ENCODE measurements at regions not wholly inside any gene's neighbourhood (a gene's known extent, or its start where the extent isn't known, plus 50 kb on each side); places are given as distances from the start of the nearest gene placed in this dataset.
A peak's percentile ranks its signal among the peaks of the same experiment; 100 is the strongest.

- no peak for DNase-seq (ENCODE audit: low read depth, low spot score)
Observed at GRCh38 chr9:18228101-18228500, 245.9 kb upstream of the ADAMTSL1 start.

- DNase-seq (ENCODE audit: low read depth, low spot score), result no peak
Observed at GRCh38 chr9:18229992-18230676, 243.8 kb upstream of the ADAMTSL1 start.

- no peak for DNase-seq (ENCODE audit: low read depth, low spot score)
Observed at GRCh38 chr9:18233311-18233710, 240.6 kb upstream of the ADAMTSL1 start.

DNA sequence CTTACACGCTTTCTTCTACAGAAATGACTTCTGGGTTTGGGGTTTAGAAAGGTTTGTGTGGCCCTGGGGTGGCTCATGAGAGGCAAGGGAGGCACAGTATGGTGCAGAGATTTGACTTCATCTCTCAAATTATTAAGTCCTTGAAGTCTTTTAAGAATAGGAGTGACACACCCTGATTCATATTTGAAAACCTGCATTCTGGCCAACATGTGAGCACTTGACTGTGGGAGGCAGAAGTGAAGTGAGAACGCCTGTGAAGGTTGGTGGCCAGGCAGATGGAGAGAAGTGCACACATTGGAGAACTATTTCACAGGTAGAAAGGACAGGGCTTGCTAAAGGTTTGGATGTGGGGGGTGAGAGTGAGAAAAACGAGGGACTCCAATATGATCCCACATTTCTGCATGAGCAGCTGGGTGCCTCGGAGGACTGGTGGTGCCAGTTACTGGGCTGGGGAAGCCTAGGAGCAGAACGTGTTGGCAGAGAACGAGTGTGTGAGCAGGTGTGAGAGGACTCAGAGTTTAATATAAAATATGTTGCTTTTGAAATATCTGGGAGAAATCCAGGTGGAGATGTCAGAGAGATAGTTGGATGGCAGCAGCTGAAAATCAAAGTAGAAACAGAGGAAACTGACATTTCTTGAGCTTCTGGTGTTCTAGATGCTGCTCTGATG is 240.0 kb upstream of the ADAMTSL1 start:
- DNase-seq (ENCODE audit: low read depth, low spot score), result no peak

DNA sequence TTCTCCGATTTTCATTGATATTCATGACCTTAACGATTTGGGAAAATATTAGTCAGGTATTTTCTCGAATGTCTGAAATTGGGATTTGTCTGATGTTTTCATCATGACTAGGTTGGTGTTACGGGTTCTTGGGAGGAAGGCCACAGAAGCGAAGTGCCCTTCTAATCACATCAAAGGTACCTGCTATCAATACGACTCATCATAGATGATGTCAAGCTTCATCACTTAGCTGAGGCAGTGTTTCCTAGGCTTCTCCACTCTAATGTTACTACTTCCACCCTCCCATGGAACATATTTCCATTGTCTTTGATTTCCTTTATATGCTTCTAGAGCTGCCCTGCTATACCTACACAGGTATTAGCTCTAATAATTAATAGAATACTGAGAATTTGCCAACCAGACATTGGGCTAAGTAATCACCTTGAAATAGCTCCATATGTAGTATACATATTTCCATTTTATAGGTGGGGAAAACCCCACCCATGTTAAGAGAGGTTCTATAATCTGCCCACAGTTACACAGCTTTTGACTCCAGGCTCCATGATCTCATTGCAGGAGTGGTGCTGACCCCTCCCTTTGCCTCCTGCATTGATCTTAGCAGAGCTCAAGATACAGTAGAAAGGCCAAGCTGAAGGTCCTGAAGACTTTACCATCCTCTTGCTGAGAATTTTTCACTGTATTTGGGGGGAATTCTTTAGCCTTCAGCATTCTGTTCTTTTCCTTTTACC is 238.6 kb upstream of the ADAMTSL1 start:
- no peak for DNase-seq (ENCODE audit: low read depth, low spot score)

DNA sequence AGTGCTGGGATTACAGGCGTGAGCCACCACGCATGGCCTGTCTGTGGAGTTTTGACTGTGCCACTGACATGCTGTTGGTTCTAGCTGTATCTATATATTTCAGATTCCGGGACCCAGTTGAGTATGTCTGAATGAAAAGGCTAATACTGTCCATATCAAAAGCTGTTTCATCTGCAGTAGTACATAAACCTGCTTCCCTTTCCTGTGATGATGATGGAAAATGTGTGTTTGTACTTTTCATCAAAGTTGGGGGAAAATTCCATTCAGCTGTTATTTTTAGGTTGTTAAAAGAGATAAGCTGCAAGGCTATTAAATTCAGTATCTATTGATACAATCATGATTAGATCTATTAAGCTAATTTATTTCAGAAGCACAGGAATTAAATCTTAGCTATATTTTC is 237.6 kb upstream of the ADAMTSL1 start:
- DNase-seq (ENCODE audit: low read depth, low spot score), result no peak

GRCh38 chr9:18237776-18238175 is 236.2 kb upstream of the ADAMTSL1 start:
- no peak for DNase-seq (ENCODE audit: low read depth, low spot score)

DNA sequence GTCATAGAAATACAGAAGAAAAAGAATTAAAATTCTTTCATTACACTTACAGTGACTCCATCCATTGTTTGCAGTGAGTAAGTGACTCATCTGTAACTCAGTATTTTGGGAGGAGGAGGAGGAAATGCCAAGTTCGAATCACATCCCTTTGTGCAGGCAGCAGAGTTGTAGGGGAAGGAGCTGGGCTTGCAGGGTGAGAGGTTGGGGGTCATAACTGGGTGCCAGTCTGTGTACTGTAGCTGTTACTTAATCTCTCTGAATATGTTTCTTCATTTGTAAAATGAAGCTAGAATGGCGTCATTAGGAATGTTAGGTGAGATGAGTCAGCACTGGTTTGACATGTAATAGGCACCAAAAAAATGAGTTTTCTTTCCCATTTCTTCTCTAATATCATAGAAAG is 235.7 kb upstream of the ADAMTSL1 start:
- DNase-seq (ENCODE audit: low read depth, low spot score), result no peak

GRCh38 chr9:18238752-18239447 is 235.1 kb upstream of the ADAMTSL1 start:
- no peak for DNase-seq (ENCODE audit: low read depth, low spot score)

- no peak for DNase-seq (ENCODE audit: low read depth, low spot score)
Observed at GRCh38 chr9:18240213-18240612, 233.7 kb upstream of the ADAMTSL1 start.

DNA sequence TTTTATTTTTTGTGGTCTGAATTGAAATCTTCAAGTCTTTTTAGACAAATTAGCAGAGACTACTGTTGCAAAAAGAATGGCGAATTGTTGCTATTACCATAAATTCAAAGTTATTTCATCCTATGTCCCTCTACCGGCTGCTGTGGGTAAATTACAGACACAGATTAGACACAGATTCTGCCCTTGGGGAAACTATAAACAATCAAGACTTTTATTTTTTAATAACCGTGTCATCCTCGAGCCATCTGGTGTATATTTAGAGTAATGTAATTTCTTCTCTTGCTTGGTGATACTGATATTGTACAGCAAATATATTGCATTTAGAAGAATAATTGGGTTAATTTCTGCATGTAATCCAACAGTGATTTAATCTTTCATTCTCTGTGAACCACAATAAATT is 228.0 kb upstream of the ADAMTSL1 start:
- no peak for DNase-seq (ENCODE audit: low read depth, low spot score)

GRCh38 chr9:18250053-18250452 is 223.9 kb upstream of the ADAMTSL1 start:
- DNase-seq (ENCODE audit: low read depth, low spot score), result no peak

GRCh38 chr9:18253950-18254349 is 220.0 kb upstream of the ADAMTSL1 start:
- DNase-seq (ENCODE audit: low read depth, low spot score), result no peak

DNA sequence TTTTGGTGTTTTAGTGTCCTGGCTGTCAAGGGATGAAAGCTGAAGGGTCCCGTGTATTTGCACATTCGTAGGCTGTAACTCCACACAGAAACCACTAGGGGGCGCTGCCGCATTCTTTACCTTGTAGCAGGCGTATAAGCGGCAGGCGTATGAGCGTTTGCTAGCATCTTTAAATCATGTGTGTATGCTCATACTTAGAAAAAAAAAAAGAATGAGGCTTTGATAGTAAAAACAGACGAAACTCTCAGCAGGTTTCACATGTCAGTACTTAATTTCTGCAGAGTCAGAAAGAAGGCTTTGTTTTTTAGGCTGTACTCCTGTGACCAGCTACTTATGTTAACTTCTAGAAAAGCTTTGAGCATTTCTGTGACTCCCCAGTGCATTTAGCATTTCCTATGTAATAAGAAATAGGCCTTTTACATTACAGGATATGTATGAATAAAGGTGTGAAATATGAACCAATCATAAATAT is 218.8 kb upstream of the ADAMTSL1 start:
- peak; percentile 57 for DNase-seq (ENCODE audit: low read depth, low spot score)

GRCh38 chr9:18255747-18256146 is 218.2 kb upstream of the ADAMTSL1 start:
- DNase-seq (ENCODE audit: low read depth, low spot score), result no peak

- peak; percentile 4 for DNase-seq (ENCODE audit: low read depth, low spot score)
Observed at GRCh38 chr9:18256568-18256967, 217.4 kb upstream of the ADAMTSL1 start.

DNA sequence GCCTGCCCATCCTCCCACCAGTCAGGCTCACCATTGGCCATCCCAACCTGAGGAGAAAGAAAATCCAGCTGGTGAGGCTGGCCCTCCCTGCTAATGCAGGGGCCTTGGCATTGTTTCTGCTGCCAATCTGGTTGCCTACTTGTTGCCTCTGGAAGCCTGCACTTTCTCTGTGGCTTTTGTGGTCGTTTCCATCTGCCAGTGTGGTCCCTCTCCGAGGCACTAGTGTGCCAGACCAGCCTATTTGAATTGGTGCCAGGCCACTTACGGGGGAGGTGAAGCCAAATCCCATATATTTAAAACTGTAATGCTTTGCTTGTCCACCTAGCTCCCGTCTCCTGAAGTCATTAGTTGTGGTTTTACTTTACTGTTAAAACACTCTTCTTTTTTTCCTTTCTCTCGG is 213.4 kb upstream of the ADAMTSL1 start:
- no peak for DNase-seq (ENCODE audit: low read depth, low spot score)

DNA sequence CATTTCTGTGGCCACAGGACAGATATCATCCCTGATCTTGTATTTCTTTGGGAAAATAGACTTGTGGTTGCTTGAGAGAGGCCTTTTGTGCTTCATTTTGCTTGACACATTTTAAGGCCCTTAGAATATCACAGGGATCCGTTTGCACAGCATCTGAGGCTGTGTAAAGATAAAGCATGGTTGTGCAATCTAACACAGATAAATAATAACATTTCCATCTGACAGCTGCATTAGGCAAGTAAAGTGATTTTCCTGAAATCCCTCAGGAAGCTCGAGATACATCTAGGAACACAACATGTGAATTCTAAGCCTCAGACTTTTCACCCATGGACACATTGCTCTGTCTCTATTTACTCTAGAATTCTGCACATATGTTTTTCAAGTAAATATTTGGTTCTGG is 212.8 kb upstream of the ADAMTSL1 start:
- DNase-seq (ENCODE audit: low read depth, low spot score), result no peak

- DNase-seq (ENCODE audit: low read depth, low spot score), result peak; percentile 57
Observed at GRCh38 chr9:18263377-18263776, 210.6 kb upstream of the ADAMTSL1 start.

DNA sequence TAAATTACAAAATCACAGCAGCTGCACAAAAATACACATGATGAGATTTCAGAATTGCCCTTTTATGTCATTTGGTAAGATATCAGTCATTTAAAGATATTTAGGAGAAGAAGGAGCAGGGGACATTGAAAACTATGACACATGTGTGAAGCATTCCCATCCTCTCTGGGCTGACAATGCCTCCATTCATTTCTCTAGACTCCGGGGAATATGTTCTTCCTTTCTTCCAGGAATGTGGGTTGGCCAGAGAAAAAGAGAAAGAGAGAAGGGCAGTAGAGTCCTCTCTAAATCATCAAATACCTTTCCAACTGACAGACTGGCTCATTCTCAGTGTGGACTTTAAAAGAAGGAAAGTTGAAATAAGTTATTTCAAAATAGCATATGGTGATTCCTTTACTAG is 205.6 kb upstream of the ADAMTSL1 start:
- DNase-seq (ENCODE audit: low read depth, low spot score), result no peak

DNA sequence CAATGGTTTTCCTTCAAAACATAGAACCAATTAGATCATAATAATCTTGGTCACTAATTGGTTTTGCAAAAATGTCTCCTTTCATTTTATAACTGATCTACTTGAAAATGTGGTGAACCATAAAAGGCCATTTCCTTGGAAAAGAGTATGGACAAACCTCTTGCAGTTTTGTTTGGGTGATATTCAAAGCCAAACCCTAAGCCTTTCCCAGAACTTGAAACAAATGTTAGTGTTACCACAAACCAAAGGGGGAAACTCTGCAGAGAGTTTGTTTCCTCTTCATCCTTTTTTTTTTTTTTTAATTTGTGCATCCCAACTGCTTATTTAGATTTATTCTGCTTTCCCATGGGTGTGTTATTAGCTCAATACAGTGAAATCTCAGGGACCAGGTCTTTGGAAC is 204.4 kb upstream of the ADAMTSL1 start:
- DNase-seq (ENCODE audit: low read depth, low spot score), result no peak

DNA sequence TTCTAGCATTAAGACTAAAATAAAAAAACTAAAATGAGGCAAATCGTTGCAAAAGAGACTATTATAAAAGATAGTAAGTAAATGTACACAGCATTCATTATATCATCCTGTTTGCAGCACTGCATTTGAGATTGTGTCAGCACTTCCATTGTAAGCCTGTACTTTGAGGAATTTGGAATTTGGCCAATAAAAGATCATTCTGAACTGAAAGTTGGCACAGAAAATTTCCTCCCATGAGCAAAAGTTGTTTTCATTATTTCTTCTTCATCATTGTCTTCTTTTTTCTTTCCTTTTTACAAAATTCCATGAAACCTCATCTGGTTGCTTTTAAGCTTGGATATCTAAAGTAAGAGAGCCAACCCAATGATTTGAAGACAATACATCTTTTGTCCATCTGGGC is 199.3 kb upstream of the ADAMTSL1 start:
- no peak for DNase-seq (ENCODE audit: low read depth, low spot score)

Data from ELF-1 (cell line).